Ishikawa (cell line): ENCODE measurements at regions not wholly inside any gene's neighbourhood (a gene's known extent, or its start where the extent isn't known, plus 50 kb on each side); places are given as distances from the start of the nearest gene placed in this dataset.

Experiments used
- CEBPB ChIP-seq: IDR thresholded peaks from 2 replicates; pipeline ENCODE4 v1.6.1; 2012
- CREB1 ChIP-seq: IDR thresholded peaks from 2 replicates; pipeline ENCODE4 v1.6.1; 2012; ENCODE audit warnings: low read depth
- EP300 ChIP-seq: IDR thresholded peaks from 2 replicates; pipeline ENCODE4 v1.6.1; 2012; ENCODE audit warnings: borderline replicate concordance
- FOXM1 ChIP-seq: IDR thresholded peaks from 2 replicates; pipeline ENCODE4 v1.6.1; 2012; ENCODE audit warnings: low read depth, borderline replicate concordance
- MAX ChIP-seq: IDR thresholded peaks from 2 replicates; pipeline ENCODE4 v1.6.1; 2012
- NFIC ChIP-seq: IDR thresholded peaks from 2 replicates; pipeline ENCODE4 v1.6.1; 2012
- RAD21 ChIP-seq: IDR thresholded peaks from 2 replicates; pipeline ENCODE4 v1.6.1; 2012; ENCODE audit warnings: low read depth
- REST ChIP-seq: IDR thresholded peaks from 2 replicates; pipeline ENCODE4 v1.6.1; 2012; ENCODE audit warnings: low read depth, mild to moderate bottlenecking
- TAF1 ChIP-seq: IDR thresholded peaks from 2 replicates; pipeline ENCODE4 v1.6.1; 2012; ENCODE audit warnings: low read depth, mild to moderate bottlenecking
- TCF12 ChIP-seq: IDR thresholded peaks from 2 replicates; pipeline ENCODE4 v1.6.1; 2012; ENCODE audit warnings: low read depth
- TEAD4 ChIP-seq: IDR thresholded peaks from 2 replicates; pipeline ENCODE4 v1.6.1; 2012
- YY1 ChIP-seq: IDR thresholded peaks from 2 replicates; pipeline ENCODE4 v1.6.1; 2012; ENCODE audit warnings: low read depth
- ZBTB7A ChIP-seq: IDR thresholded peaks from 2 replicates; pipeline ENCODE4 v1.6.1; 2012; ENCODE audit warnings: low read depth

DNA sequence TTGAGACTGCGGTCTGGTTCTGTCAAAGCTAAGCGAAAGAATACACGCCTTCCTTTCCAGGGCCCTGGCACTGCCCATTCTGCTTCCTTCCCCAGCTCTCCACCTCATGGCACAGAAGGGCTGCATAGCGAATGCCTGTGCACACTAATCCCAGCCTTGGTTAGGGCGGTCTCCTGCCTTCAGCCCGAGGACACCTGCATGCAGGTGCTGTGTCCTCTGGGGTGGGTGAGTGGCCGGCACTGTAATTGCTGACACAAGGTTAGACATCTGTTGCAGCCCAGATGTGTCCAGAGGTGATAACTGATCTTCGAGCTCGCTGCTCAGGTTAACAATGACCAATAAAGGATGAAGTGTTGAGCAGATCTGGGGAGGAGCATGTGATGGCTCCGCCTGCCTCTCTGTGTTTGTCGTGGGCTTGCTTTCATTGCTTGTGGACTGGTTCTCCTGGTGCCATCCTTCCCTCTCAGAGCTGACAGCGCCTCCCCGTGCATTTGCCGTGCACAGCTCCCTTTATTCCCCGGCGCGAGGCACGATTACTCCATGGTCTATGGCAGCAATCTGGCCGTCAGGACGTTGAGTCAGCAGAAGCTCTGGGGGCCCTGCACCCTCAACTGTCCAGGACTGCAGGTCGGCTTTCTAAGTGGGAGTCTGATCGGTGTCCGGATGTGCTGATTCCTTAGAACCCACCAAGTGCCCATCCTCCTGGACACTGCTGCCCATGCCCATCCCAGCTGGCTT lies 1088.2 kb downstream of the BRD1 start:
- no peak for TF ChIP-seq CEBPB
- TF ChIP-seq REST = no peak
- no peak for TF ChIP-seq RAD21
- no peak for TF ChIP-seq TAF1
- TF ChIP-seq ZBTB7A = no peak
- no peak for TF ChIP-seq MAX
- TF ChIP-seq TEAD4 = no peak
- no peak for TF ChIP-seq YY1
- TF ChIP-seq FOXM1 = no peak
- TF ChIP-seq EP300 = no peak
- TF ChIP-seq CREB1 = no peak
- TF ChIP-seq TCF12 = no peak
- no peak for TF ChIP-seq NFIC
